GM19467 (cell line): ENCODE measurements at regions not wholly inside any gene's neighbourhood (a gene's known extent, or its start where the extent isn't known, plus 50 kb on each side); places are given as distances from the start of the nearest gene placed in this dataset.
"Not testable (repeated sequence)": the region's sequence is repeated elsewhere in the genome, so short reads cannot be mapped to it uniquely, and the experiment has no call there.

Source experiments
- ATAC-seq: cut with Tn5 transposase; IDR thresholded peaks from one replicate; pipeline ENCODE4 v1.9.1; 2021; ENCODE audit warnings: mild to moderate bottlenecking, moderate library complexity; ENCODE audit not compliant: unreplicated experiment

DNA sequence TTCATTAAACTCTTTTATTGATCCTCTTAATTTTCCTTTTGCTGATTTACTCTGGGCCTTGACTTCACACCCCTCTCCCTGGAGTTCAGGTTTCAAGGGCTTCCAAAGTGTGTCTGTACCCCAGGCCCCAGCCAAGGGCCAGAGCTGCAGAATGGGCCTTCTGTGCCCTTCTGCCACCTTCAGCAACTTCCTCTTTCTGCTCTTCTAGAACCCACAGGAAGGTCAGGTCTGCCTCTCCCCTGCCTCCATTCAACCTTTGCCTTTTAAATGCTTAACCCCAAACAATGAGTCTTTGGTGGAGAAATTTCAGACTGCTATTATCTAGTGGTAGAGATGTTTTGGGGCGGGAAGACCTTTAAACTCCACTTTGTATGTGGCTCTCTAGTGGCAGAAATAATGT, 63.1 kb downstream of the TSN start:
- ATAC-seq, result no peak

DNA sequence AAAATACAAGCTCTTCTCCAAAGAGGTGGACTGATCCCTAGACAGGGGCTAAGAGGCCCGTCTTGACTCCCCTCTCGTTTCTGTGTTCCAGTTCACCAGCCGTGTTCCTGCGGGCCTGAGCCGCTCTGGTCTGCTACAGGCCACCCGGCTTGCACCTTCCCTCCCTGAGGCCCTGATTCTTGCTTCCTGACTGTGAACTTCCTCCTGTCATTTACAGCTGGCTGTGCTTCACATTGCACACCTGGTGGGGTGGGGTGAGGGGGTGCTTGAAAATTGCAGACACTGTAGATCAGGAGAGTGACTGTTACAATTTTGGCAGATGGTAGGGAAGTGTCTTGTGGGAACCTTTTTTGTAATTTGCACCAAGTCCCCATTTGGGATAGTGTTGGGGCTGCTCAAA, 64.4 kb downstream of the TSN start:
- no peak for ATAC-seq

DNA sequence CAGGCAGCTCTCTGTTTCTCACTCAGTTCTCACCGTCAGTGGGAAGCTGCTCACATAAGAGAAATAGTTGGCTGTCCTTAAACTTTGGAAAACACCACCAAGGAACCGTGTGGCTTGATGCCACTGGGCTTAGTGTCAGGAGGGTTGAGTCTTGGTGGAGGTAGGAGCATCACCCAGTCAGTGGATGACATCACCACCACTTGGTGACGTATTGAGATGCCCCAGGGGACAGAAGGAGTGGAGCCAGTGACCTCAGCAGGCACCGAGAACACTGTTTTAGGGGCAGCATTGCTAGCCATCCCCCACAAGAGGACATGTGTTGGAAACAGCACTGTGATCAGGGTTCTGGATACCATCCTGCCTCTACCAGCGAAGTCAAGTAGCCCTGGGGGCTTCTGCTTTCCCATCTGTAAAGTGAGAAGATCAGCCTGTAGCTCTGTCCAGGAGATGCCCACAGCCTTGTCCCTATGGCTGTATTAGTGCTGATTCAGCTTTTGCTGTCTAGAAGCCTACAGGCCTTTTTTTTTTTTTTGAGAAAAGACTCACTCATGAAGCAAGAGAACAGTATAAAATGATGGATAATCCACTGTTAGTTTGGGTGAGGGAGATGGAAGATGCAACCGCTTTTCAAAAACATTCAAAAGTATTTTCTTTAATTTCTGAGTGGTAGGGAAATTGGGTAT, 66.2 kb downstream of the TSN start:
- no peak for ATAC-seq

DNA sequence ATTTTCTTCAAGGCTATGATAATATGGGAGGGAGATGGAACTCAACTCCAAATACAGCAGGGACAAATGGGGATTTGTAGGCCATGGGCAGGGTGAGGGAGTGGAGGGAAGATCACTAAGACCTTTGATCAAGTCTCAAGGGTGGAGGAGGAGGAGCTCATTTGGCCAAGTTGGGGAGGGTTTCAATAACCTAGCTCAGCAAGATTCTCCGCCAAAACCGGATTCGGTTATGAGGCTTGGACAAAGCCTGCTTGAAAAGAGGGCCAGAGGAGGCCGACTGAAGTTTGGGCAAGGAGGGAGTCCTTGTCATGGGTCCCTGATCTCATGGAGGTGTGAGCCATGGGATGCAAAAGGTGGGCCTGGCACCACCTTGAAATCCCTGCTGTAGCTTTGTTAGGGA, 68.8 kb downstream of the TSN start:
- no peak for ATAC-seq

DNA sequence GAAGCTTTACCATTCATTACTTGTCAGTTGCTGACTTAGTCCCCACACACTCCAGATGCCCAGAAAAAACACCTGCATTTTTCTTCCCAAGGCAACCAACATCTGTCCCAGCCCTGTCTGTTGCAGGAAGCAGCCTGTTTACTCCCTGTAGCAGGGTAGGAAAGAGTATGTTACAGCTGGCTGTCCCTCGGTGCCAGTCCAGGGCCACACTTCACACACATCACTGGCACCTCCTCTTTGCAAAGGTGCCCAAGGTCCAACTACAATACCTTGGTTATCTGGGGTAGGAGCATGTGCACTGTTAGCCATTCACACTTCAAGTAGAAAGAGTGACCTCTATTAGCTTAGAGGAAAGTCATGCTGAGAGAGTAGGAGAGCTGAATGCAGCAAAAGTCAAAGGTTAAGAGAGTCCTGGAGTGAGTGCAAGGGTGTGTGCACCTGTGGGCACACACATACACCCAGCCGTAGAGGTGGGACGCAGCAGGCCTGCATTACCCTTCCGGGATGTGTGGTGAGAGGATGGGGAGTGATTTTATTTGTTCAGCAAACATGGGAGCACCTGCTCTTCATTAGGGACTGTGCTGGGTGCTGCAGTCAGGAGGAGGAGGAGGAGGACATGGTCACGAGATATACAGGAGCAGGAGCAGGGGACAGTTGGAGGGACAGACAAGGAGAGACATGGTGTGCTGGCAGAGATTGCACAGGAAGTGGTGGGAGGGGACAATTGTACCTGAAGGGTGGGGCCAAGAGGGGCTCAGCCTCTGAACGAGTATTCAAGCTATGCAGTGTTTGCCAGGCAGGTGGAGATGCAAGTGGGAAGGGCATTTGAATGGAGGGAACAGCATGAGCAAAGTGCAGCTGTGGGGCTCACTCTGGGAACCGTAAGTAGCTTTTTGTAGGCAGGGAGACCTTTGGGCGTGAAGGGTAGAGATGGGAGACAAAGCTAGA, 69.8 kb downstream of the TSN start:
- no peak for ATAC-seq

DNA sequence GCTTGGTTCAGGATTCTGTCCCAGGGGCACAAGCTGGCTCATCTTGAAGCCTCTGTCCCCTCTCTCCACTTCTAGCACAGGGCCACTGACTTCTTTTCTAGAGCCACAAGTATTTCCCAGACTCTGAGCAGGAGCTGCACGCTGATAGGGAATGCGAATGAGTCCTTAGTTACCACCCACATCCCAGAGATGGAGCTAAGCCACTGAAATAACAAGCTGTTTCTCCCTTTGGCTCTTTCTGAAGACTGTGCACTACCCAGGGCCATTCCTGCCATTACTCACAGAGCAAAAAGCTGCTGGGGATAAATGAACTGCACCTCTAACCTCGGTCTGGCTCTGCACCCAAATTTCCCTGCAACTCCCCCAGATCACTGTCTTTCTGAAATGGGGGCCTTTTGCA, 70.6 kb downstream of the TSN start:
- no peak for ATAC-seq

DNA sequence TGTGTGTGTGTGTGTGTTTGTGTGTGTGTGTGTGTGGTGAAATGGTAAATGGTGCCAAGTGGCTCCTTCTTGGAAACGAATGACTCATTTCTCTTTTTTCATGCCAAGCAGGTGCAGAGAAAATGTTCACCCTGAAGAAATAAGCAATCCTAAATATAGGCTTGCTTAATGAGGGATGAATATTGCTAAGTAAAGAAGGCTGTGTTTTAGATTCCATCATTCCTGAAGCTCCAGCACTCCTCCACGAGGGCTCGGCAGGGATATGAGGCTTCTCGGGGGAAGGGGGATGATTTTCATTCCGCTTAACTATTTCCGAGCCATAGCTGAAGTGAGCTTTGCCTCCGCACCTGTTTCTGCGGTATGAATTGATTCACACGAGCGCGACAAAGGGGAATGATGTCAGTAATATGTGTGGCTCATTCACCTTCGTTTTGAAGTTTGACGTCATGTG, 72.9 kb downstream of the TSN start:
- no peak for ATAC-seq

DNA sequence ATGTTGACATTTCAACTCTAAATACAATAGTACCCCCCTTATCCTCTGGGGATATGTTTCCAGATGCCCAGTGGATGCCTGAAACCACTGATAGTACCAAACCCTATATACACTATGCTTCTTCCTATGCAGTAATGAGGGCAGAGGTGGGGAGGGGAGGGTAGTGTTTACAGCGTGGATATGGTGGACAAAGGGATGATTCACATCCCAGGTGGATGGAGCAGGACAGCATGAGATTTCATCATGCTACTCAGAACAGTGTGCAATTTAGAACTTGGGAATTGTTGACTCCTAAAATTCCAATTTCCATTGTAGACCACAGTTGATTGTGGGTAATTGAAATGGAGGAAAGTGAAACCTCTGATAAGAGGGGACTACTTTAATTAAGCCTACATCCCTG, 75.4 kb downstream of the TSN start:
- ATAC-seq, result no peak

DNA sequence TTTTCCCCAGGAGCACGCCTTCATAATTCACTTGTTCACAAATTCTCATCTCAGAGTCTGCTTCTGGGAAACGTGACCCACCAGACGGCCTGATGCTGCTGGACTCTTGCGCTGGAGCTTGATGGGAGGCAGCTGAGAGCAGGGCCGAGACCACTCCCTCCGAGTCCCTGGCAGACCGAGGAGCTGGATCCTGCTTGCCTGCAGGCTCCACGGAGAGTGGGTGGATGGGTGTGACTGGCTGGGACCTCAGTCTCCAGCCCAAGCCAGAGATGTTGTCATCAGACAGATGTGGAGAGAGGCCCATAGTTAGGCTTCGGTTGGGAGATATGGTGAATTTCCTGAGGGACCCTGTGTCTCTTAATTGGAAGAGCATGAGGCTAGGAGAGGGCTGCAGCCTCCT, 76.4 kb downstream of the TSN start:
- no peak for ATAC-seq

DNA sequence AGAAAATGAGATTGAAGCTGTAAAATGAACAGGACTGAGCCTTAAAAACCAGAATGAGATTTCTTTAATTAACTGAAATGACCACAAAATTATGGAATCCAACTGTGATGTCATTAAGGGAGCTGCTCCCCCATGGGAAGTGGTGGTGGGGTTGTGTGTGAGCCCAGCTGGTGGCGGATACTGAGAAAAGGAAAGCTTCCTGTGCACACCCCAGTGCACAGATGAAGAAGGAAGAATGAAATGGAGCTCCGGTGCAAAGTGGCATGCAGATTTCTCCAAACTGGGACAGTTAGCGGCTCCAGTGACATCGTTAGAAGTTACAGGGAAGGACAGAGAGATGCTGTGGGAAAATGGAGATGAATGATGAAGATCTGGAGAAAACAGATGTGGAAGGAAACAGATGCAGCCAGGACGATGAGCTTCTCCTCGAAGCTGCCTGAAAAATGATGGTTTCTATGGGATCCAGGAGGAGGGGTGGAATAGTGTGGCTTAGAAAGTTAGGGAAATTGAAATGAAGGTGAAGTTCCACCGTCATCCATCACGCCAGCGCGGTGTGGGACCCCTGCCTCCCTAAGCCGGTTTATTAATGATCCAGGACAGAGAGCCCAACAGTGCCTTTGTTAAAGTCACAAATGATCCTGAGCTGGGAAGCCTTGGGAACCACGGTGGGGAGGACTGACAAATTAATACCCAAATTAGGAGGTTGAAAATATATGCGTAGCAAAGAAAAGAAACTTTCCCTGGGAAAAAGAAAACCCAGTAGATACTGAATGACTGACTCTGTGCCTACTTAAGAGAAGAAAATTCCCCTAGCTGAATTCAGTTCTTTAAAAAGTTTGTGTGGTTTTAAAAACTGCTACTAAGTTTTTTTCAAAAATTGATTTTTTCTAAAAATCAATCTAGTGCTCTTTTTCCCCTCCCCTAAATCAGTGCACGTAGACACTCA, 77.2 kb downstream of the TSN start:
- ATAC-seq, result no peak

DNA sequence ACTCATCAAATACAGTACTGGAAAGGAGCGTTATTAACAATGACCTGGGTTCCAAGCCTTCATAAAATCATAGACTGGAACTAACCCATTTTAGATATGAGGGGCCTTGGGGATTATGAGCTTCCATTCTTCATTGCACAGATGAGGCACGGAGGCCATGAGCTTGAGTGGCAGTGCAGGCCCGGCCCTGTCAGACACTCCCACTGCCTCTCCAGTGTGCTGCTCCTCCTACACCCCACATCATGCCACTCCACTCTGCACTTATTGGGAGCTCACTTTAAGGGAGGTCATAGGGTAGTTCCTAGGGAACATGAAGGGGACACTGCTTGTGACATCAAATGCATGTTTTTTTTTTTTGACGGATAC, 77.9 kb downstream of the TSN start:
- ATAC-seq, result no peak

DNA sequence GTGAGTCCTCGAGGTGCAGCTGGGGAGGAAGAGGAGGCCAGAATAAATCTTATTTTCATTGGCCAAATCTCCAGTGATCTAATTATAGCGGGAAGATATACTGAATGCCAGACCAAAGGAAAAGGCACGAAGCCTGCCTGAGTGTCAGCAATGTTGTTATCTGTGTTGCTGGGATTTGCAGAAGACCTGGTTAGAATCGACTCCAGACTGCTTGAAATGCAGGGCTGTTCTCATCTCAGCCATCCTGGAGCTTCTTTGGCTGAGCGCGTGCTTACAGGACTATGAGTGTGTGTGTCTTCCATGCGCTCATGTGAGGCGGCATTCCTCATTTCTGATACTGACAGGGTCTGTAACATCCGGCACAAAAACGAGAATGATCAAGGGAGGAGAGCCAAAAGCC, 81.2 kb downstream of the TSN start:
- ATAC-seq, result no peak

DNA sequence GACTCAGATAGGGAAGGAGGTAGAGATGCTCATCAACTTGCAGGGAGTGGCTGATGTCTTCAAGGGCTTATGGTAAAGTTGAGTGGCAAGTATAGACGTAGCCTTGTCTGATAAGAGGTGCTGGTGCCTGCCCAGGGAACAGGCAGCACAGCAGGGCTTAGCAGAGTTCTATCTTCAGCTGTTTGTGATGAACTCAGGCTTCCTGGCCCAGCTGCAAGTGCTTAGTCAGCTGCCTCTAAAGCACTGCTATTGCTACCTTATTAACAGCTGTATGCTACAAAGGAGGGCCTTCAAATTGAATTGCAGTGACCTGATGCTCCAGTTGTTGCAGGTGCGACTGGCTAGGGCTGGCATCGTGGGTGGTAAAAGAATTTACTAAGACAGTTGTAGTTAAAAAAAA, 82.1 kb downstream of the TSN start:
- no peak for ATAC-seq

DNA sequence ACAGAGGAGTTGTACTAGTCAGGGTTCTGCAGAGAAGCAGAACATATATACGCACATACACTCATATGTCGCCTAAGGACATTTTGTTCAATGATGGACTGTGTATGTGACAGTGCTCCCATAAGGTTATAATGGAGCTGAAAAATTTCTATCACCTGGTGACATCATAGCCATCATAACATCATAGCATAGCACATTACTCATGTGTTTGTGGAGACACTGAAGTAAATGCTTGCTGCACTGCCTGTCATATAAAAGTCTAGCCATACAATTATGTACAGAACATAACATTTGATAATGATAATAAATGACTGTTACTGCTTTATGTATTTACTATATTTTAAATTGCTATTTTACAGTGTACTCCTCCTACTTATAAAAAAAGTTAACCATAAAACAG, 83.1 kb downstream of the TSN start:
- no peak for ATAC-seq

DNA sequence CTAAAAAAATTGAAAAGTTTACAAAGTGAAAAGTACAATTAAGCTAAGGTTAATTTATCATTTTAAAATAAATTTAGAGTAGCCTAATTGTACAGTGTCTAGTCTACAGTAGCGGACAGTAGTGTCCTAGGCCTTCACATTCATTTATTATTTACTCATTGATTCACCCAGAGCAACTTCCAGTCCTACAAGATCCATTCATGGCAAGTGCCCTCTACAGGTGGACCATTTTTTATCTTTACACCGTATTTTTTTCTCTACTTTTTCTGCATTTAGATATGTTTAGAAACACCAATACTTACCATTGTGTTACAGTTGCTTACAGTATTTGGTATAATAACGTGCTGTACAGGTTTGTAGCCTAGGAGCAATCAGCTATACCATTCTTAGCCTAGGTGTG, 84.1 kb downstream of the TSN start:
- no peak for ATAC-seq

DNA sequence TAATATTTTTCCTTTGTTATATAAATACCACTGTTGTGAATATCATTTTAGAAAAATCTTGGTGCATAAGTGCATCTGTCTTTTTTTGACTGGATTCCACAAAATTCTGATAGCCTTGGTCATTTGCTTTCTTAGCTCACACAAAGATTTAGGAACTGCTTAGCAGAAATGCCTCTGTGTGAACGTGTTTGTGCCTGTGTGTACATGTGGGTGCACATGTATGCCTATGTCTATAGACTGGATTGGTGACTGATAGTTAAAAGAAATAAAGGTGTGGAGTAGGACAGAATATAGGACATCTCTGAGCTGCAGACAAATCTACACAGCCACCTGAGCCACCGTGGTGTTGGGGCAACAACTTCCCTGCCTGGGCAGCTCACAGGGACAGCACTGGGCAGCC, 93.8 kb downstream of the TSN start:
- no peak for ATAC-seq

DNA sequence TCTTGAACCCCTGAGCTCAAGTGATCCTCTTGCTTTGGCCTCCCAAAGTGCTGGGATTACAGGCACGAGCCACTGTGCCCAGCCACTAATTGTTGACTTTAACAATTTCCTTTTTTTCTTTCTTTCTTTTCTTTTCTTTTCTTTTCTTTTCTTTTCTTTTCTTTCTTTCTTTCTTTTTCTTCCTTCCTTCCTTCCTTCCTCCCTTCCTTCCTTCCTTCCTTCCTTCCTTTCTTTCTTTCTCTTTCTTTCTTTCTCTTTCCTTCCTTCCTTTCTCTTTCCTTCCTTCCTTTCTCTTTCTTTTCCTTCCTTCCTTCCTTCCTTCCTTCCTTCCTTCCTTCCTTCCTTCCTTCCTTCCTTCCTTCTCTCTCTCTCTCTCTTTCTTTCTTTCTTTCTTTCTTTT, 97.7 kb downstream of the TSN start:
- not testable (repeated sequence) for ATAC-seq

DNA sequence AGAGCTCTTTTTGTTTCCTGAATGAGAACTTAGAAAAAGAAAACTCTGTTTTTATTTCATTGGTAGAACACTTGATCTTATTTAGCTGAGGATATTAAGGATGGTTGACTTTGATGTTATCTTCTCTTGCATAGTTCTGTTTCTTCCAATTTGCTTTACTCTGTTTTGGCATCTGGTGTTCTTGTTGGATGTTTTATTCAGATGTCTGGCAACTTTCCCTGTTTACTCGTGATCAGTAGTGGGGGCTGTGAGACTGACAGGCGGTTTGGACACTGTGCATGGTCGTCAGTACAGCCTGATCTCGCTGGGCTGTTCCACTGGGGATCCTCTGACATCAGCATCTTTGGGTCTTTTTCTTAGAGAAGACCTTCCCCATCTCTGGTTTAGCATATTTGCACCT, 100.1 kb downstream of the TSN start:
- ATAC-seq, result no peak

DNA sequence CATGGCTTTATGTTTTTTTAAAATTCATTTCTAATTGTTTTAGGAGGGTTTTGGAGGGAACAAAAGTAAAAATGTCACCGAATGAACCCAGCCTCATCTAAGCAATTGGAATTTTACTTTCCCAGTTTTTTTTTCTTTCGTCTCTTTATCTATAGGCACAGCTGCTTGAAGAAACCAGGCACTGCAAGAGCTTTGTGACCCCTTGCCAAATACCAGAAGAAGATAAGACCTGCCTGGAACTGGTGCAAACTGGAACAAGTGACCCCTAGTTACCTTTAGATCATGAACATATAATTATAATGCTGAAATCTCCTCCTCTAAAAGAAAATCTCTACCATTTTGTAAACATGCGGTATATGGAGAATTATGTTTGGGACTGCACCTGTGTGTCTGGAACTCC, 100.9 kb downstream of the TSN start:
- ATAC-seq, result no peak

DNA sequence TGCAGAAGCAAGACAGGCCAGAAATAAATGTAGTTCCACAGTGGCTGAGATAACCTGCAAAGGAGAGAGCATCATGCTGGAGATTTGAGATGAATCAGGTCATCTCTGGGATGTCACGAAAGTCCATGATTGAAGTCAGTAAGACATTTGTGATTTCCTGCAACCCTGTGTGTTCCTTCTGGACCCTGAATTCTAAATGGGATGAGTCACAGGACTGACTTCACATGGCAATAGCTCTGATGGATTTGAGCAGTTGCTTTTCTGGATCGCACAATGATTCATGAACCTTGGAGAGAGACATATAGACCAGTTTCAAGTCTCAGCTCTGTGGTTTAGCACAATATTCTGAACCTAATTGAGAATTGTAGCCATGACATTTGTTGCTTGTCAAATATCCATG, 102.9 kb downstream of the TSN start:
- no peak for ATAC-seq

DNA sequence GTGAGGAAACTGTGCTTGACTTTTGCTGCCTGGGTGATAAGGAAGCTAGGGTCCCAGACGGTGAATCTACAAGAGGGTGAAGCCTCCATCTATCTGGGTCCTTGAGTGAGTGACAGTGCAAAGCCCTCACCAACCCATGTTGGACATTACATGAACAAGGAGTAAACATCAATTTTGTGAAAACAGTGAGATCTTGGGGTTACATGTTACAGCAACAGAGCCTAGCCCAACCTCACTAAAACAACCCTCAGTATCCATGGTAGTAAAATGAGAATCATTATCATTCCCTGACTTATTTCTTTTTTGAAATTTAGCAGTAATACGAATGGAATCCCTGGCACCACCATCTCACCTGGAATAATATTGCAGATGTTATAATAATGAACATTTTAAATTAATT, 103.4 kb downstream of the TSN start:
- no peak for ATAC-seq
